DND-41 (cell line): ENCODE measurements at regions not wholly inside any gene's neighbourhood (a gene's known extent, or its start where the extent isn't known, plus 50 kb on each side); places are given as distances from the start of the nearest gene placed in this dataset.

Source experiments
- EZH2 ChIP-seq: IDR thresholded peaks from 3 replicates; pipeline ENCODE4 v1.6.1; 2012; ENCODE audit warnings: borderline replicate concordance, low read depth, mild to moderate bottlenecking, moderate library complexity, low read length, inconsistent platforms; ENCODE audit not compliant: severe bottlenecking
- TF ChIP-seq, protein P1 (sequence below): IDR thresholded peaks from 2 replicates; pipeline ENCODE4 v1.5.1; 2012; ENCODE audit warnings: borderline replicate concordance, low read length, moderate library complexity, mild to moderate bottlenecking; ENCODE audit not compliant: poor library complexity, severe bottlenecking; ENCODE audit errors: extremely low read depth

DNA sequence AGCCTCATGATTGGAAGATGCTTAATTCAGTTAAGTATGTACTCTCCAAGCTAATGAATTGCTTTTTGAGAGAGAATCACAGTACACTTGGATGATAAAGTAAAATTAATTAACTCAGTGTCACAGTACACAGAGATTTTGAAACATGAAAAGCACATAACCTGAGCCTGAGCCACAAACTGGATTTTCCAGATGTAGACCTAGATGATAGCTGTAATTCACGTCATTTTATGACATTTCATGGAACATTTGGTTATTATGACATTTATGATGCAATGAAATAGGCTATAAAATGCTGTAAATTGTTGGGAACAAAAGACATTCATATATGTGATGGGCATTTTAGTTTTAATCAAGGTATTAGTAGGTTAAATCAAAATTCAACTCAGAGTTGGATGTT, 983.7 kb downstream of the STPG2 start:
- TF ChIP-seq, protein P1, sequence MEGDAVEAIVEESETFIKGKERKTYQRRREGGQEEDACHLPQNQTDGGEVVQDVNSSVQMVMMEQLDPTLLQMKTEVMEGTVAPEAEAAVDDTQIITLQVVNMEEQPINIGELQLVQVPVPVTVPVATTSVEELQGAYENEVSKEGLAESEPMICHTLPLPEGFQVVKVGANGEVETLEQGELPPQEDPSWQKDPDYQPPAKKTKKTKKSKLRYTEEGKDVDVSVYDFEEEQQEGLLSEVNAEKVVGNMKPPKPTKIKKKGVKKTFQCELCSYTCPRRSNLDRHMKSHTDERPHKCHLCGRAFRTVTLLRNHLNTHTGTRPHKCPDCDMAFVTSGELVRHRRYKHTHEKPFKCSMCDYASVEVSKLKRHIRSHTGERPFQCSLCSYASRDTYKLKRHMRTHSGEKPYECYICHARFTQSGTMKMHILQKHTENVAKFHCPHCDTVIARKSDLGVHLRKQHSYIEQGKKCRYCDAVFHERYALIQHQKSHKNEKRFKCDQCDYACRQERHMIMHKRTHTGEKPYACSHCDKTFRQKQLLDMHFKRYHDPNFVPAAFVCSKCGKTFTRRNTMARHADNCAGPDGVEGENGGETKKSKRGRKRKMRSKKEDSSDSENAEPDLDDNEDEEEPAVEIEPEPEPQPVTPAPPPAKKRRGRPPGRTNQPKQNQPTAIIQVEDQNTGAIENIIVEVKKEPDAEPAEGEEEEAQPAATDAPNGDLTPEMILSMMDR = no peak
- TF ChIP-seq EZH2 = no peak
